Small intestine (tissue), 7 donors: ENCODE measurements at regions not wholly inside any gene's neighbourhood (a gene's known extent, or its start where the extent isn't known, plus 50 kb on each side); places are given as distances from the start of the nearest gene placed in this dataset.
"Not testable (repeated sequence)": the region's sequence is repeated elsewhere in the genome, so short reads cannot be mapped to it uniquely, and the experiment has no call there.

Source experiments
- DNase-seq, 2 donors: peaks; one replicate each; pipeline versions ENCODE4 v3.0.0 to v3.0.0-alpha.2; 2013
- FAIRE-seq: peaks from 2 replicates; lab custom pipeline; 2012; peaks lifted over from hg19 to GRCh38; lab: Jason Lieb, UNC
- H3K27ac ChIP-seq, 3 donors: one replicate each; pipeline ENCODE4 v1.5.1; 2013; ENCODE audit warnings: low read length in 2 of 3, mild to moderate bottlenecking in 2 of 3, control low read depth in 1 of 3, inconsistent platforms in 1 of 3, low read depth in 1 of 3, moderate library complexity in 1 of 3
- H3K27me3 ChIP-seq, 3 donors: one replicate each; pipeline ENCODE4 v1.6.1; 2013; ENCODE audit warnings: low read length in 3 of 3, inconsistent platforms in 1 of 3; ENCODE audit not compliant: control insufficient read depth in 3 of 3, insufficient read depth in 3 of 3
- H3K36me3 ChIP-seq, 3 donors: one replicate each; pipeline ENCODE4 v1.6.1; 2013; ENCODE audit warnings: low read length in 3 of 3, inconsistent platforms in 1 of 3, low read depth in 1 of 3, mild to moderate bottlenecking in 1 of 3, moderate library complexity in 1 of 3; ENCODE audit not compliant: control insufficient read depth in 3 of 3, insufficient read depth in 2 of 3
- H3K4me1 ChIP-seq, 3 donors: one replicate each; pipeline ENCODE4 v1.6.1; 2013; ENCODE audit warnings: low read length in 2 of 3, inconsistent platforms in 1 of 3, low read depth in 1 of 3, mild to moderate bottlenecking in 1 of 3, moderate library complexity in 1 of 3; ENCODE audit not compliant: control insufficient read depth in 3 of 3, insufficient read depth in 2 of 3
- H3K4me3 ChIP-seq, 3 donors: one replicate each; pipeline ENCODE4 v1.5.1; 2013; ENCODE audit warnings: low read length in 3 of 3, control low read depth in 1 of 3, inconsistent platforms in 1 of 3, low read depth in 1 of 3, mild to moderate bottlenecking in 1 of 3, moderate library complexity in 1 of 3
- H3K9me3 ChIP-seq, 2 donors: one replicate each; pipeline ENCODE4 v1.6.1; 2013; ENCODE audit warnings: low read depth in 1 of 2, low read length in 1 of 2; ENCODE audit not compliant: control insufficient read depth in 2 of 2, insufficient read depth in 1 of 2
- WGBS, 3 donors: extraction: QIAGEN DNeasy Blood & Tissue Kit; methylation state at CpG; one replicate each; pipeline ENCODE4 v1.1.7; 2013; 5-methylcytosine and 5-hydroxymethylcytosine counted together
- donor health status: healthy with polysubstance abuse.
- donor health status: control.
- donor health status: control.
- donor health status: Bipolar disorder and iron deficiency.
- donor health status: healthy.

DNA sequence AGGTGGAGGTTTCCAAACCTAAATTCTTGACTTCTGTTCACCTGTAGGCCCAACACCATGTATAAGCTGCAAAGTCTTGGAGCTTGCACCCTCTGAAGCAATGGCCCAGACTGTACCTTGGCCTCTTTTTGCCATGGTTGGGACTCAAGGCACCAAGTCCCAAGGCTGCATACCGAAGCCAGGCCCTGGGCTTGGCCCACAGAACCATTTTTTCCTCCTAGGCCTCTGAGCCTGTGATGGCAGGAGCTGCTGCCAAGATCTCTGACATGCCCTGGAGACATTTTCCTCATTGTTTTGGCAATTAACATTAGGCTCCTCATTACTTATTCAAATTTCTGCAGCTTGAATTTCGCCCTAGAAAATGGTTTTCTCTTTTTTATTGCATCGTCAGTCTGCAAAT lies 297.9 kb downstream of the OXSM start:
- no peak overlapping the region for H3K4me3 ChIP-seq
- no peak overlapping the region for H3K27ac ChIP-seq
- WGBS, 3 donors = 40 to 71% (median 47%) methylated on average over 3 of the region's 3 CpGs
- no peaks in the 10 kb centered on the region for H3K4me1 ChIP-seq
- no peaks in the 10 kb centered on the region for H3K36me3 ChIP-seq
- H3K9me3 ChIP-seq = peaks cover 0 to 15% of the 10 kb centered on the region in 2 donors
- H3K27me3 ChIP-seq = no peaks in the 10 kb centered on the region
- no peak for FAIRE-seq
- no peak for DNase-seq

DNA sequence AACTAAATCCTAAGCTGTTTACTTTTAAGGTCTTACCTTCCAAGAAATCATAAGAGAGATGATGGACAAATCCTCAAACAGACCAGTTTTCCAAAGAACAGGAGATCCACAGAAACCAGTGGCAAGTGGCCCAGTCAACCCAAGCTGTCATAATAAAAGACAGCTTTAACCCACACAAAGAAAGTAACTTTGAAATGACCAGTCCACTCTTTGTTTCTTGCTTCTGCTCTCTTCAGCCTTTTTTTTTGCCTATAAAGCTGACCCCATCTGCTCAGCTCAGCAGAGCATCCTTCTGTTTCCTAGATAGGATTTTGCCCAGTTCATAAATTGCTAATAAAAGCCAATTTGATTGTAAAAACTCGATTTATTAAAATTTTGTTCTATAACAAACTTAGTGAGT lies 299.4 kb downstream of the OXSM start:
- WGBS, 3 donors = 4 to 36% (median 4%) methylated on average over 1 of the region's 1 CpG

DNA sequence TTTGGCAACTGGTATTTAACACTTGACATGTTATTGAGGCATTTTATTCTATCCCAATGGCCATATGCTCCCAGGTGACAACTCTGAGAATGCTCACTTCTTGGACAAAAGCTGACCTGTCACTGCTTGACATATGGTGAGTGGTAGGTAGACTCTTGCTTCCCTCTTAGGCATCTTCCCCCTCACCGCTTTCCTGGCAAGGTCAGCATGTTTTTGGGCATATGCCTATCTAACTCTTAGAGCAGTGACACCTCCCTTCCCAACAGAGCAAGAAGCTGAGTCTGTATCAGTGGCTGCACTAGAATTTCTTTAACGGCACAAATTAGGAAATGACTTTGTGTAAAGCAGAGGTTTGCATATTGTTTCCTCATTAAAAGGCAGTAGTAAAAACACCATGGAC lies 300.7 kb downstream of the OXSM start:
- no peak overlapping the region for H3K4me3 ChIP-seq
- no peaks in the 10 kb centered on the region for H3K36me3 ChIP-seq
- H3K4me1 ChIP-seq = no peaks in the 10 kb centered on the region
- DNase-seq (no peak), FAIRE-seq (no peak)
- H3K27ac ChIP-seq = no peak overlapping the region
- peaks cover 0 to 17% of the 10 kb centered on the region in 2 donors for H3K9me3 ChIP-seq
- no peaks in the 10 kb centered on the region for H3K27me3 ChIP-seq
- WGBS, 3 donors = 73 to 90% (median 87%) methylated on average over 2 of the region's 2 CpGs

More for the DNA sequence above, 299.4 kb downstream of the OXSM start:
- no peaks in the 10 kb centered on the region for H3K27me3 ChIP-seq
- H3K9me3 ChIP-seq = peaks cover 0 to 15% of the 10 kb centered on the region in 2 donors
- H3K4me1 ChIP-seq = no peaks in the 10 kb centered on the region
- FAIRE-seq (no peak), DNase-seq (no peak)
- no peak overlapping the region for H3K27ac ChIP-seq
- no peak overlapping the region for H3K4me3 ChIP-seq
- H3K36me3 ChIP-seq = no peaks in the 10 kb centered on the region

DNA sequence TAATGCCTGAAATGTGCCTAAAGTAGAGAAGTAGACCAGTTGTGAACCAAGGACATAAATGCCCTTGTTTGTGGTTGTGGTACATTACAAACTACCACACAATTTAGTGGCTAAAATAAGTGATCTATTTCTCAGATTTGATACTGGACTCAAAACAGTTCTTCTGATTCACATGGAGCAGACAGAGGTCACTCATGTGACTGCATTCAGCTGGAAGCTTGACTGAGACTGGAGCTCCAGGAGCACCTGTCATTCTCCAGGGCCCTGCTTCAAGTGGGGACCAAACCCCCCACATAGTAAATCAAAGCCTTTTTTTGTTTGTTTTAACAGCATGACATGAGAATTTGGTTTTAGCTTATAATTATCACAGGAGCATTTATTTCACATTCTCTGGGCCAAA lies 301.2 kb downstream of the OXSM start:
- DNase-seq (no peak), FAIRE-seq (no peak)
- H3K27ac ChIP-seq = no peak overlapping the region
- H3K36me3 ChIP-seq = no peaks in the 10 kb centered on the region
- H3K9me3 ChIP-seq = peaks cover 0 to 20% of the 10 kb centered on the region in 2 donors
- H3K27me3 ChIP-seq = no peaks in the 10 kb centered on the region
- no peaks in the 10 kb centered on the region for H3K4me1 ChIP-seq
- no peak overlapping the region for H3K4me3 ChIP-seq

DNA sequence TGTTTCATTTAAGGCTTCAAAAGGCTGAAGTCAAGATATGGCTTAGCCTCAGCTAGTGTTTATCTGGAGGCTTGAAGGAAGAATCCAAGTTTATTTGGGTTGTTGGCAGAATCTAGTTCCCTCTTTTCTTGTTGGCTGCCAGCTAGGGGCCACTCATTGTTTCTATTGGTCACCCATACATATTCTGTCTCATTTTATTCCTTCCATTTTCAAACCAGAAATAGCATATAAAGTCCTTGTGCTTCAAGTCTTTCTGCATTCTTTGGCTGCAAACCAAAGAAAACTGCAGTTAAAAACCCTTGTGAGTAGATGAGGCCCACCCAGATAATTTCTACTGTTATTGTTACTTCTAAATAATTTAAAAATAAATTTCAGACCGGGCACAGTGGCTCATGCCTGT lies 301.7 kb downstream of the OXSM start:
- WGBS, 3 donors = 9 to 43% (median 40%) methylated on average over 1 of the region's 1 CpG
- FAIRE-seq (no peak), DNase-seq (no peak)
- no peak overlapping the region for H3K27ac ChIP-seq
- H3K4me3 ChIP-seq = no peak overlapping the region
- H3K9me3 ChIP-seq = peaks cover 0 to 24% of the 10 kb centered on the region in 2 donors
- H3K36me3 ChIP-seq = no peaks in the 10 kb centered on the region
- H3K4me1 ChIP-seq = no peaks in the 10 kb centered on the region
- H3K27me3 ChIP-seq = no peaks in the 10 kb centered on the region

DNA sequence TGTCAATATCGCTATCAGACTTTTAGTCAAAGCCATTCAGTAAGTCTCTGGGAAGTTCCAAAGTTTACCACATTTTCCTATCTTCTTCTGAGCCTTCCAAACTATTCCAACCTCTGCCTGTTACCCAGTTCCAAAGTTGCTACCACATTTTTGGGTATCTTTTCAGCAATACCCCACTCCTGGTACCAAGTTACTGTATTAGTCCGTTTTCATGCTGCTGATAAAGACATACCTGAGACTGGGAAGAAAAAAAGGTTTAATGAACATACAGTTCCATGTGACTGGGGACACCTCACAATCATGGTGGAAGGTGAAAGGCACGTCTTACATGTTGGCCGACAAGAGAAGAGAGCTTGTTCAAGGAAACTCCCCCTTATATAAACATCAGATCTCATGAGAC lies 307.2 kb downstream of the OXSM start:
- H3K4me3 ChIP-seq, H3K36me3 ChIP-seq, DNase-seq, H3K4me1 ChIP-seq, H3K27me3 ChIP-seq, H3K27ac ChIP-seq, FAIRE-seq: not testable (repeated sequence)
- WGBS, 3 donors = 86 to 89% (median 87%) methylated on average over 4 of the region's 4 CpGs
- H3K9me3 ChIP-seq = peaks cover 0 to 12% of the 10 kb centered on the region in 2 donors

DNA sequence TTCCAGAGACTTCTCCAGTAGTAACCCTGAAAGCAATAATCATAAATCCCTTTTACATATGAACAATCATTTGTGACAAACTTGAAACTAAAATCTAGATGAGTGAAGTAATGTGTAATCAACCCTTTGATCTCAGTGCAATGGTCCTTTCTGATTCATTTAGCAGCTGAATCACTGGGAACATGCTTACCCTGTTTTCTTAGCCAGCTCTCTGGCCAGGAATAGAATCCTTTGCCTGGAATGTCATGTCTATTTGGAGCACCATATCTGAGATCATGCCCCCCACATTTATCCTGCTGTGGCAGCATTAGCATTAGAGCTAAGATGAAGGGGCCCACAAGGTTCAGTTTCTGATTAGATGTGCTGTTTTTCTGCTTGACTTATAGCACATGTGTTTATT lies 309.8 kb downstream of the OXSM start:
- Histone ChIP-seq H3K27ac (no peak overlapping the region), H3K27me3 (no peaks in the 10 kb centered on the region), H3K36me3 (no peaks in the 10 kb centered on the region), H3K4me1 (no peaks in the 10 kb centered on the region), H3K4me3 (no peak overlapping the region), H3K9me3 (peaks cover 0 to 12% of the 10 kb centered on the region in 2 donors)
- no peak for DNase-seq
- FAIRE-seq = no peak

DNA sequence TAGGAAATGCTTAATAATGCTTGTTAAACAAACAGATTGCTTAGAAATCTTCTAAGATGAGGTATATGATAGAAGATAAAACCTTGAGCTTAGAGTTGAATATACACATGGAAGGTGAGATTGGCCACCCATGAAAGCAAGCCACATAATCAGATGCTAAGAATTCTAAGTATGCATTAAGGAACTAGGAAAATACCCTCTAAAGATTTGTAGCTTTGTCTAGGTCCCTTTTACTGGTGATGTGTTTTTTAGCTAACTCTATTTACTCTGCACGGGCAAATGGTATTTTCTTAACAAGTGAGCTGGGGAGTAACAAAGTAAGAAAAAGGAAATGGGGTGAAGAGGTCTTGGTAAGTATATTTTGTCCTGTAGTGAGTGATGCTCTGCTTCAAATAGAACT lies 310.3 kb downstream of the OXSM start:
- DNase-seq = no peak
- Histone ChIP-seq H3K27ac (no peak overlapping the region), H3K4me1 (no peaks in the 10 kb centered on the region), H3K9me3 (peaks cover 0 to 12% of the 10 kb centered on the region in 2 donors), H3K4me3 (no peak overlapping the region), H3K36me3 (no peaks in the 10 kb centered on the region), H3K27me3 (no peaks in the 10 kb centered on the region)
- 38 to 61% (median 50%) methylated on average over 1 of the region's 1 CpG for WGBS, 3 donors
- FAIRE-seq = no peak

DNA sequence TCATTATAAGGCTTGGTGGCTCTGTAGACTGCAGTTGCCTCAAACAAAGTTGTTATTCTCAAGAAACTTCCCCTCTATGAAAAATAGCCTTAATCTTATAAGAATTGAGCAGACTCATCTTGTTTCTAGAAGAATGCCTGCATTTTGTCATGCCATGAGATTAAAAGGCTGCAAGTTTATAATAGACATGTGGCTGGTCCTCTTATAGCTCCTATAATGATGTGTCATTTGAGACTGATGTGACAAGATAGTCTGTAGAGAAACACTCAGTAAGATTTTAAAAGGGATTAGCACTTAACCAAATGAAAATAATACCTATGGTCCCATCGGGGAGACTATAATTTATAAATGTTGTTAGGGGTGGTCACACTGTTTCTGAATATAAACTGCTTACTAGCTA lies 312.5 kb downstream of the OXSM start:
- no peaks in the 10 kb centered on the region for H3K27me3 ChIP-seq
- H3K36me3 ChIP-seq = no peaks in the 10 kb centered on the region
- peaks cover 0 to under 1% of the 10 kb centered on the region in 2 donors for H3K9me3 ChIP-seq
- H3K4me3 ChIP-seq = no peak overlapping the region
- no peak overlapping the region for H3K27ac ChIP-seq
- no peak for DNase-seq
- H3K4me1 ChIP-seq = no peaks in the 10 kb centered on the region
- WGBS, 3 donors = 71 to 86% (median 73%) methylated on average over 1 of the region's 1 CpG
- FAIRE-seq = no peak
